ENCODE measurements at regions not wholly inside any gene's neighbourhood (a gene's known extent, or its start where the extent isn't known, plus 50 kb on each side); places are given as distances from the start of the nearest gene placed in this dataset.

GRCh38 chr2:226431288-226431948 is 368.2 kb downstream of the IRS1 start:
- DNase-seq (ENCODE audit: low spot score) = no peak

- DNase-seq (ENCODE audit: low spot score) = no peak
Measured at GRCh38 chr2:226429476-226429875, 370.1 kb downstream of the IRS1 start.

GRCh38 chr2:226427538-226428307 is 371.9 kb downstream of the IRS1 start:
- DNase-seq (ENCODE audit: low spot score) = no peak

GRCh38 chr2:226426292-226426736 is 373.3 kb downstream of the IRS1 start:
- DNase-seq (ENCODE audit: low spot score) = no peak

- DNase-seq (ENCODE audit: low spot score) = no peak
Measured at GRCh38 chr2:226424971-226425370, 374.6 kb downstream of the IRS1 start.

- peak; percentile 37 for DNase-seq (ENCODE audit: low spot score)
Measured at GRCh38 chr2:226423498-226423960, 376.1 kb downstream of the IRS1 start.

- no peak for DNase-seq (ENCODE audit: low spot score)
Measured at GRCh38 chr2:226420646-226421045, 379.0 kb downstream of the IRS1 start.

GRCh38 chr2:226418521-226418920 is 381.1 kb downstream of the IRS1 start:
- DNase-seq (ENCODE audit: low spot score) = no peak

GRCh38 chr2:226414335-226414734 is 385.3 kb downstream of the IRS1 start:
- DNase-seq (ENCODE audit: low spot score) = no peak

- no peak for DNase-seq (ENCODE audit: low spot score)
Measured at GRCh38 chr2:226413498-226414130, 386.0 kb downstream of the IRS1 start.

GRCh38 chr2:226411727-226412360 is 387.8 kb downstream of the IRS1 start:
- DNase-seq (ENCODE audit: low spot score) = no peak

GRCh38 chr2:226411205-226411604 is 388.4 kb downstream of the IRS1 start:
- DNase-seq (ENCODE audit: low spot score) = no peak

- no peak for DNase-seq (ENCODE audit: low spot score)
Measured at GRCh38 chr2:226410247-226410835, 389.3 kb downstream of the IRS1 start.

- no peak for DNase-seq (ENCODE audit: low spot score)
Measured at GRCh38 chr2:226409134-226409533, 390.5 kb downstream of the IRS1 start.

GRCh38 chr2:226408141-226408540 is 391.5 kb downstream of the IRS1 start:
- no peak for DNase-seq (ENCODE audit: low spot score)

- no peak for DNase-seq (ENCODE audit: low spot score)
Measured at GRCh38 chr2:226407135-226407534, 392.5 kb downstream of the IRS1 start.

- DNase-seq (ENCODE audit: low spot score) = no peak
Measured at GRCh38 chr2:226405465-226405864, 394.2 kb downstream of the IRS1 start.

- no peak for DNase-seq (ENCODE audit: low spot score)
Measured at GRCh38 chr2:226403369-226403768, 396.3 kb downstream of the IRS1 start.

GRCh38 chr2:226399006-226399405 is 400.6 kb downstream of the IRS1 start:
- no peak for DNase-seq (ENCODE audit: low spot score)

- no peak for DNase-seq (ENCODE audit: low spot score)
Measured at GRCh38 chr2:226398580-226398979, 401.0 kb downstream of the IRS1 start.

- DNase-seq (ENCODE audit: low spot score) = no peak
Measured at GRCh38 chr2:226396541-226396940, 403.1 kb downstream of the IRS1 start.

- no peak for DNase-seq (ENCODE audit: low spot score)
Measured at GRCh38 chr2:226387499-226387942, 412.1 kb downstream of the IRS1 start.

All from CD4-positive, alpha-beta T cell treated with Interleukin-6 at 100 ng/mL for 8 hours (primary cell).